GM06990 (cell line): ENCODE measurements at regions not wholly inside any gene's neighbourhood (a gene's known extent, or its start where the extent isn't known, plus 50 kb on each side); places are given as distances from the start of the nearest gene placed in this dataset.

Experiments
- DNase-seq: peaks from one replicate; pipeline ENCODE4 v3.0.0-alpha.2; 2011; ENCODE audit not compliant: insufficient read length; ENCODE audit errors: extremely low read depth
- H3K27me3 ChIP-seq: replicated peaks from 2 replicates; pipeline ENCODE4 v1.6.0; 2011; ENCODE audit warnings: low read length; ENCODE audit not compliant: control insufficient read depth, insufficient read depth
- H3K36me3 ChIP-seq: 2 replicates; pipeline ENCODE4 v1.5.1; 2011; ENCODE audit warnings: low read length; ENCODE audit not compliant: control insufficient read depth, insufficient read depth
- H3K4me3 ChIP-seq: replicated peaks from 2 replicates; pipeline ENCODE4 v1.5.1; 2011; ENCODE audit warnings: low read depth, mild to moderate bottlenecking, control low read depth, low read length
- TF ChIP-seq, protein P1 (sequence below): IDR thresholded peaks from 2 replicates; pipeline ENCODE4 v1.5.1; 2011; ENCODE audit warnings: low read length, control low read depth, mild to moderate bottlenecking, inconsistent platforms; ENCODE audit not compliant: insufficient read depth, poor library complexity, severe bottlenecking

DNA sequence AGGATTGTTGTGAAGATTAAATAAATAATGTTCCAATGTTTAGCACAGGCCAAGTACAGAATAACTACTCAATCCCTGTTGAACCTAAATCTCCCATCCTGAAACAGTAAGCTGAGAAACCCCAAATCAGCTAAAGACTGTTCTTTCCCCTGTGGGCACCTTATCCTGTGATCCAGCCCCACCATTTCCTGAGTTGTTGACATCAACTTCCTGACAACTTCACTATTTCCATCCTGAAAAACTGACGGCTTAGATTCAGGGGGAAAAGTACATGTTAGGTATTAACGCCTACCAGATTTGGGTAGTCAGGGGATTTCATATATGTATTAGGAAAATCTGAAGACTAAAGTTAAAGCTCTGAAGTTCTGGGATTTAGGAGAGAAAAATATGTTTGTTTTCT, 51.7 kb upstream of the PALMD start:
- H3K27me3 ChIP-seq = no peaks in the 10 kb centered on the region
- TF ChIP-seq, protein P1, sequence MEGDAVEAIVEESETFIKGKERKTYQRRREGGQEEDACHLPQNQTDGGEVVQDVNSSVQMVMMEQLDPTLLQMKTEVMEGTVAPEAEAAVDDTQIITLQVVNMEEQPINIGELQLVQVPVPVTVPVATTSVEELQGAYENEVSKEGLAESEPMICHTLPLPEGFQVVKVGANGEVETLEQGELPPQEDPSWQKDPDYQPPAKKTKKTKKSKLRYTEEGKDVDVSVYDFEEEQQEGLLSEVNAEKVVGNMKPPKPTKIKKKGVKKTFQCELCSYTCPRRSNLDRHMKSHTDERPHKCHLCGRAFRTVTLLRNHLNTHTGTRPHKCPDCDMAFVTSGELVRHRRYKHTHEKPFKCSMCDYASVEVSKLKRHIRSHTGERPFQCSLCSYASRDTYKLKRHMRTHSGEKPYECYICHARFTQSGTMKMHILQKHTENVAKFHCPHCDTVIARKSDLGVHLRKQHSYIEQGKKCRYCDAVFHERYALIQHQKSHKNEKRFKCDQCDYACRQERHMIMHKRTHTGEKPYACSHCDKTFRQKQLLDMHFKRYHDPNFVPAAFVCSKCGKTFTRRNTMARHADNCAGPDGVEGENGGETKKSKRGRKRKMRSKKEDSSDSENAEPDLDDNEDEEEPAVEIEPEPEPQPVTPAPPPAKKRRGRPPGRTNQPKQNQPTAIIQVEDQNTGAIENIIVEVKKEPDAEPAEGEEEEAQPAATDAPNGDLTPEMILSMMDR = no peak
- no peak for DNase-seq
- no peak overlapping the region for H3K4me3 ChIP-seq
- no peaks in the 10 kb centered on the region for H3K36me3 ChIP-seq

DNA sequence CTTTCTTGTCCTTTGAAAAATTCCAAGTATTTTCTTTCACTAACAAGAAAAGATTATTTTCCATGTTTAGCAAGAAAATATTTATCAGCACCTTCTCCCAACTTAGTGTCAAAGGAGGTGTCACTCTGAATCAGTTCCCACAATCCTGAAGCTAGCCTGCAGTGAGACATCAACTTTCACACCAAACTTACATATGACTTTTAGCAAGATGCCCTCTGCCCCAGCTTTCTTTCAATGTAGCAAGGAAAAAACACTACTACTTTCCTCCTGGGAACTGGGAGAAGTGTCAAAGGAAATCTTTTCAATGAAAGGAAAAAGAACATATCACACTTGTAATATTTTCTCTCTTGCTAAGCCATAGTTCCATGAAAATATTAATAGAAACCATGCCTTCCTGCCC, 50.9 kb upstream of the PALMD start:
- Histone ChIP-seq H3K36me3 (no peaks in the 10 kb centered on the region), H3K4me3 (no peak overlapping the region), H3K27me3 (no peaks in the 10 kb centered on the region)
- DNase-seq = no peak
- TF ChIP-seq, protein P1 = no peak

DNA sequence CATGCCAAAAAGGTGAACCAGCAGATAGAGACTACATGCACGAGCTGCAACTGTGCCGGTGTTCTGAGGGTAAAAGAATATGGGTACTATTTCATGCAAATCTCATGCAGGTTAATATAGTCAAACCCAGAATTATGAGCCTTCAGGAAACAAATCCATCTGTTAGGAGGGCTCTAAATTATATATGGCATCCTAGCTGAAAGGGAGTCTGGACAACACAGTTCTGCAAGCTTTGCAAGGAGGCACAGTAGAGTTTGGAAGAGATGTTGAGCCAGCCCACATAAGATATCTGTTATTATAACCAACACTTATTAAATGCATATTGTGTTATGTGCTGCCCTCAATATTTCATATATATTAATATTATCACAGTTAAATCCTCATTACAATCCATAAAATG, 50.5 kb upstream of the PALMD start:
- Histone ChIP-seq H3K27me3 (no peaks in the 10 kb centered on the region), H3K36me3 (no peaks in the 10 kb centered on the region), H3K4me3 (no peak overlapping the region)
- no peak for DNase-seq
- TF ChIP-seq, protein P1 = no peak
